Ectodermal cell (in vitro differentiated cells): ENCODE measurements at regions not wholly inside any gene's neighbourhood (a gene's known extent, or its start where the extent isn't known, plus 50 kb on each side); places are given as distances from the start of the nearest gene placed in this dataset.

Source experiments
- H3K27ac ChIP-seq: 2 replicates; pipeline ENCODE4 v1.7.0; 2013; ENCODE audit warnings: mild to moderate bottlenecking, low read depth, low read length; ENCODE audit not compliant: insufficient read depth, poor library complexity, severe bottlenecking
- H3K27me3 ChIP-seq: 2 replicates; pipeline ENCODE4 v1.7.0; 2013; ENCODE audit warnings: mild to moderate bottlenecking, low read length; ENCODE audit not compliant: insufficient read depth, control insufficient read depth, poor library complexity, severe bottlenecking
- H3K36me3 ChIP-seq: one replicate; pipeline ENCODE4 v1.7.0; 2013; ENCODE audit warnings: low read length; ENCODE audit not compliant: control insufficient read depth, insufficient read depth
- H3K4me1 ChIP-seq: one replicate; pipeline ENCODE4 v1.7.0; 2013; ENCODE audit warnings: low read length; ENCODE audit not compliant: control insufficient read depth, insufficient read depth
- H3K4me3 ChIP-seq: 2 replicates; pipeline ENCODE4 v1.7.0; 2013; ENCODE audit warnings: low read depth, low read length, control low read depth; ENCODE audit not compliant: insufficient read depth
- H3K9me3 ChIP-seq: 2 replicates; pipeline ENCODE4 v1.7.0; 2013; ENCODE audit warnings: mild to moderate bottlenecking, low read length, moderate library complexity; ENCODE audit not compliant: control insufficient read depth
- WGBS, 2 experiments: methylation state at CpG; one replicate each; pipeline ENCODE4 v1.1.7; 2013; ENCODE audit warnings: missing lambda C conversion rate in 2 of 2; 5-methylcytosine and 5-hydroxymethylcytosine counted together

- no peaks in the 10 kb centered on the region for H3K36me3 ChIP-seq
- H3K27me3 ChIP-seq: no peaks in the 10 kb centered on the region
- 91 to 100% methylated on average over 1 of the region's 1 CpG for WGBS, 2 experiments
- no peak overlapping the region for H3K4me3 ChIP-seq
- no peaks in the 10 kb centered on the region for H3K4me1 ChIP-seq
- no peak overlapping the region for H3K27ac ChIP-seq
- H3K9me3 ChIP-seq: no peaks in the 10 kb centered on the region
Measured at GRCh38 chr11:79897896-79898295, 457.1 kb upstream of the TENM4 start.

- Histone ChIP-seq H3K27ac (no peak overlapping the region), H3K4me3 (no peak overlapping the region), H3K27me3 (no peaks in the 10 kb centered on the region), H3K4me1 (no peaks in the 10 kb centered on the region), H3K9me3 (no peaks in the 10 kb centered on the region), H3K36me3 (no peaks in the 10 kb centered on the region)
Measured at GRCh38 chr11:79896258-79896657, 455.4 kb upstream of the TENM4 start.

DNA sequence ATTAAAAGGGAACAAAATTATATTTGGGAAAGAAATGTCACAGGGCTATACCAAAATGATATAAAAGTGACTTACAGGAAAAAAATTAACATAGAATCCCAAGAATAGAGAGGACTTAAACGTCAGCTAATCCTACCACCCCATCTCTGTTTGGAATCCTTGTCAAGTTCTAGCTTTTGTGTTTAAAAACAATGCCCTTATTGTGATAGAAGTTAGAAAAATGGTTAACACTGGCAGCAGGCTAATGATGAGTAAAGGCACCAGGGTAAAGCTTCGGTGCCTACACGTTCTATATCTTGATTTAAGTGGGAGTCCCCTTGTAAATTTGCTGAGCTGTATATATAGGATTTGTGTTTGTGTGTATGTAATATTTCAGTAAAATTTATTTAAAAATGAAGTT is 453.3 kb upstream of the TENM4 start:
- no peak overlapping the region for H3K27ac ChIP-seq
- H3K9me3 ChIP-seq: no peaks in the 10 kb centered on the region
- no peaks in the 10 kb centered on the region for H3K4me1 ChIP-seq
- WGBS, 2 experiments: 44 to 53% methylated on average over 2 to 3 of the region's 3 CpGs
- no peaks in the 10 kb centered on the region for H3K36me3 ChIP-seq
- no peak overlapping the region for H3K4me3 ChIP-seq
- no peaks in the 10 kb centered on the region for H3K27me3 ChIP-seq

GRCh38 chr11:79890272-79890671 is 449.4 kb upstream of the TENM4 start:
- no peak overlapping the region for H3K27ac ChIP-seq
- WGBS, 2 experiments: 100% methylated on average over 1 of the region's 1 CpG
- no peaks in the 10 kb centered on the region for H3K9me3 ChIP-seq
- H3K4me3 ChIP-seq: no peak overlapping the region
- no peaks in the 10 kb centered on the region for H3K27me3 ChIP-seq
- H3K4me1 ChIP-seq: no peaks in the 10 kb centered on the region
- H3K36me3 ChIP-seq: no peaks in the 10 kb centered on the region

- Histone ChIP-seq H3K27me3 (no peaks in the 10 kb centered on the region), H3K9me3 (no peaks in the 10 kb centered on the region), H3K4me1 (no peaks in the 10 kb centered on the region), H3K4me3 (no peak overlapping the region), H3K27ac (no peak overlapping the region), H3K36me3 (no peaks in the 10 kb centered on the region)
- WGBS, 2 experiments: 91 to 93% methylated on average over 6 of the region's 6 CpGs
Measured at GRCh38 chr11:79864882-79865281, 424.1 kb upstream of the TENM4 start.

- Histone ChIP-seq H3K36me3 (no peaks in the 10 kb centered on the region), H3K4me1 (no peaks in the 10 kb centered on the region)
- 82 to 90% methylated on average over 2 to 3 of the region's 3 CpGs for WGBS, 2 experiments
Measured at GRCh38 chr11:79860336-79860735, 419.5 kb upstream of the TENM4 start.

GRCh38 chr11:79857377-79858214 is 416.8 kb upstream of the TENM4 start:
- 91 to 96% methylated on average over 10 of the region's 10 CpGs for WGBS, 2 experiments
- Histone ChIP-seq H3K4me3 (no peak overlapping the region), H3K27me3 (no peaks in the 10 kb centered on the region), H3K4me1 (no peaks in the 10 kb centered on the region), H3K27ac (no peak overlapping the region), H3K9me3 (no peaks in the 10 kb centered on the region), H3K36me3 (no peaks in the 10 kb centered on the region)

More at GRCh38 chr11:79860336-79860735, 419.5 kb upstream of the TENM4 start:
- Histone ChIP-seq H3K27ac (no peak overlapping the region), H3K4me3 (no peak overlapping the region), H3K9me3 (no peaks in the 10 kb centered on the region), H3K27me3 (no peaks in the 10 kb centered on the region)

- no peaks in the 10 kb centered on the region for H3K4me1 ChIP-seq
- H3K4me3 ChIP-seq: no peak overlapping the region
- H3K9me3 ChIP-seq: no peaks in the 10 kb centered on the region
- no peak overlapping the region for H3K27ac ChIP-seq
- H3K27me3 ChIP-seq: no peaks in the 10 kb centered on the region
- H3K36me3 ChIP-seq: no peaks in the 10 kb centered on the region
Measured at GRCh38 chr11:79852176-79852575, 411.3 kb upstream of the TENM4 start.

DNA sequence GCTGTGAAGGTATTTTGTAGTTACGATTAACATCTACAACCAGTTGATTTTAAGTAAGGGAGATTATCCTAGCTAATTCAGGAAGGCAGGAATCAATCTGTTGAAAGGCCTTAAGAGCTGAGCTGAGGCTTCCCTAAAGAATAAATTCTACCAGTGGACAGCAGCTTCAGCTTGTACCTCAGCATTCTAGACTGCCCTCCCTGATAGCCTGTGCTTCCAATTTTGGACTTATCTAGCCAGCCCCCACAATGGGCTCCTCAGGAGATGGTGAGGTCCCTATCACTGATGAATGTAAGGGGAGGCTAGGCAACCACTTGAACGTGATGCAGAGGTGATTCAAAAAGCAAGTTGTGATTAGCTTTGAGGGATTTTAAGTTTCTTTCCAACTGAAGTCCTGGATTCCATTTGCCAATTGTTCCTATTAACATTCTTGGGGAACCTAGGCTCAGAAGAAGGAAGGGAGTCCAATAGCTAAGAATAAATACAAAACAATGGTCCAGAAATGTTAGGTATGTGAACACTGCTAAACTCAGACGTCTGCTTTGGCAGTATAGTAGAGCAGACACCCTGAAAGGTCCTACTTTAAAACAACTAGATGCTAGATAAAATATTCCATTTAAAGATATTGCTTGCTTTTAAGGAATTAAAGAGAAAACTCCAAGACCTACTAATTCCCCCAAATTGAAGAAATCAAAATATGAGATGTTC is 404.3 kb upstream of the TENM4 start:
- 89 to 92% methylated on average over 2 to 3 of the region's 3 CpGs for WGBS, 2 experiments
- Histone ChIP-seq H3K27ac (no peak overlapping the region), H3K4me3 (no peak overlapping the region), H3K36me3 (no peaks in the 10 kb centered on the region), H3K9me3 (no peaks in the 10 kb centered on the region), H3K4me1 (no peaks in the 10 kb centered on the region), H3K27me3 (no peaks in the 10 kb centered on the region)

GRCh38 chr11:79834015-79834414 is 393.2 kb upstream of the TENM4 start:
- WGBS, 2 experiments: no CpG with 5 or more reads among the region's 1 CpG
- no peak overlapping the region for H3K4me3 ChIP-seq
- no peaks in the 10 kb centered on the region for H3K4me1 ChIP-seq
- no peak overlapping the region for H3K27ac ChIP-seq
- H3K9me3 ChIP-seq: no peaks in the 10 kb centered on the region
- no peaks in the 10 kb centered on the region for H3K27me3 ChIP-seq
- no peaks in the 10 kb centered on the region for H3K36me3 ChIP-seq
